GM19239 (cell line): ENCODE measurements at regions not wholly inside any gene's neighbourhood (a gene's known extent, or its start where the extent isn't known, plus 50 kb on each side); places are given as distances from the start of the nearest gene placed in this dataset.
"Not testable (repeated sequence)": the region's sequence is repeated elsewhere in the genome, so short reads cannot be mapped to it uniquely, and the experiment has no call there.

Experiments
- DNase-seq: peaks from one replicate; pipeline ENCODE4 v3.0.0; 2011; ENCODE audit warnings: low spot score; ENCODE audit not compliant: insufficient read length
- FAIRE-seq: peaks from 2 replicates; lab custom pipeline; 2011; peaks lifted over from hg19 to GRCh38; lab: Jason Lieb, UNC

GRCh38 chr5:91315701-91316100 is 67.4 kb downstream of the ARRDC3 start:
- DNase-seq (no peak), FAIRE-seq (no peak)

- no peak for DNase-seq
- no peak for FAIRE-seq
These were observed 69.1 kb downstream of the ARRDC3 start for GRCh38 chr5:91313757-91314673.

- DNase-seq: no peak
- FAIRE-seq: no peak
These were observed 70.4 kb downstream of the ARRDC3 start for GRCh38 chr5:91312698-91313097.

- FAIRE-seq (peak; percentile 65), DNase-seq (peak; percentile 48)
These were observed 71.2 kb downstream of the ARRDC3 start for GRCh38 chr5:91311697-91312501.

GRCh38 chr5:91311168-91311696 is 71.9 kb downstream of the ARRDC3 start:
- no peak for FAIRE-seq
- no peak for DNase-seq

GRCh38 chr5:91308157-91308556 is 75.0 kb downstream of the ARRDC3 start:
- not testable (repeated sequence) for FAIRE-seq

GRCh38 chr5:91307048-91307447 is 76.1 kb downstream of the ARRDC3 start:
- FAIRE-seq (no peak), DNase-seq (no peak)

More at GRCh38 chr5:91308157-91308556, 75.0 kb downstream of the ARRDC3 start:
- DNase-seq: not testable (repeated sequence)

GRCh38 chr5:91306497-91306896 is 76.6 kb downstream of the ARRDC3 start:
- FAIRE-seq (no peak), DNase-seq (no peak)

GRCh38 chr5:91305640-91306039 is 77.5 kb downstream of the ARRDC3 start:
- FAIRE-seq (no peak), DNase-seq (no peak)

GRCh38 chr5:91304015-91304414 is 79.1 kb downstream of the ARRDC3 start:
- FAIRE-seq, DNase-seq: not testable (repeated sequence)

GRCh38 chr5:91302958-91303357 is 80.2 kb downstream of the ARRDC3 start:
- no peak for FAIRE-seq
- no peak for DNase-seq

GRCh38 chr5:91302305-91302704 is 80.8 kb downstream of the ARRDC3 start:
- FAIRE-seq: no peak
- DNase-seq: no peak

GRCh38 chr5:91301106-91301846 is 81.8 kb downstream of the ARRDC3 start:
- no peak for FAIRE-seq
- no peak for DNase-seq

- DNase-seq: no peak
- FAIRE-seq: no peak
These were observed 85.1 kb downstream of the ARRDC3 start for GRCh38 chr5:91297994-91298393.

GRCh38 chr5:91296674-91297143 is 86.4 kb downstream of the ARRDC3 start:
- FAIRE-seq: no peak
- no peak for DNase-seq

- DNase-seq, FAIRE-seq: not testable (repeated sequence)
These were observed 87.0 kb downstream of the ARRDC3 start for GRCh38 chr5:91296102-91296501.

- DNase-seq: no peak
- FAIRE-seq: peak; percentile 79
These were observed 90.0 kb downstream of the ARRDC3 start for GRCh38 chr5:91293131-91293530.

- FAIRE-seq (peak; percentile 68), DNase-seq (no peak)
These were observed 91.2 kb downstream of the ARRDC3 start for GRCh38 chr5:91291628-91292569.
